GM21737 (cell line): ENCODE measurements at regions not wholly inside any gene's neighbourhood (a gene's known extent, or its start where the extent isn't known, plus 50 kb on each side); places are given as distances from the start of the nearest gene placed in this dataset.

Source experiments
- ATAC-seq: cut with Tn5 transposase; IDR thresholded peaks from one replicate; pipeline ENCODE4 v1.9.1; 2021; ENCODE audit warnings: mild to moderate bottlenecking, moderate library complexity; ENCODE audit not compliant: unreplicated experiment

DNA sequence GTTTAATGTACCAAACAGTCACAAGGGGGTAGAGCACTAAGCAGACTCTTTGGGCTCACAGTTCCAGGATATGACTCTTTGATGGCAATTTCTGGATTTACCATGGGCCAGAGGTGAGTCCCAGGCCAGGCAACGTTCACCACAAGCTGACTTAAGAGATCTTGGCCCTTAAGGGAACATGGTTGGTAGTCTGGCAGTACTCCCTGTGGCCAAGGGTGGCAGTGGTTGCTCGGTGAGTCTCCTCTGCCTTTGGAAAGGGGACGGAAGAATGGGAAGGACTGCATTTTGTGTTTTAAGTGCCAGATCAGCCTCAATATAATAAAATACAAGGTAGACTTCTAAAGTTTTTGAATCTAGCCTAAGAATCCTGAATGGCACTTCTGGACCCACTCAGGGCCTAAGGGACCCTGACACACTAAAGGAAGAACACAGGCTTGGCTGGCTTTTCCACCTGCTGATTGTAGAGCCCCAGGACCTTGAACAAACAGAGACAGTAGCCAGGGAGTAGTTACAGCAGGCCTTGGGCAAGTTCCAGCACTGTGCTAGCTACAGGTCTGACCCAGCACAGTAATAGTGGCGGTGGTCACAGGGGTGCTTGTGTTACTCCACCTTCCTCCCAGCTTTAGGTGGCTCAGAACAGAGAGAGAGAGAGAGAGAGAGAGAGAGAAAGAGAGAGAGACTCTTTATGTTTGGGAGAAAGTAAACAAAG is 730.7 kb upstream of the ALCAM start:
- ATAC-seq = no peak

DNA sequence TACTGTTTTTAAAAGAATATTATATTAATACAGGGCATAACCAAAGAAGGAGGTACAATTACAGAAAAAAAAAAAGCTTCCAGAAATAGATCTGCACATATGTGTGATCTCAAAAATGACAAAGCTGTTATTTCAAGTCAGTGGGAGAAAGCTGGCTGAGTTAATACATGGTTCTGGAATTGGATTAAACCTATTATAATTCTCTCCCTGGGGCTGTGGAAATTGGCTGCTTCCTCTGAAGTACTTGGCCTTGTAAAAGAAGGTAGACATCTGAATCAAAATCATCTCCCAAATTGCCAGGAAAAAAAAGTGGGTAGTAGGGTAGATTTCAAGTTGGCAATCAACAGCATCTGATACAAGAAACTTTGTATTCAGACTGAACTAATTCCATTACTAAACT is 723.9 kb upstream of the ALCAM start:
- ATAC-seq = no peak

DNA sequence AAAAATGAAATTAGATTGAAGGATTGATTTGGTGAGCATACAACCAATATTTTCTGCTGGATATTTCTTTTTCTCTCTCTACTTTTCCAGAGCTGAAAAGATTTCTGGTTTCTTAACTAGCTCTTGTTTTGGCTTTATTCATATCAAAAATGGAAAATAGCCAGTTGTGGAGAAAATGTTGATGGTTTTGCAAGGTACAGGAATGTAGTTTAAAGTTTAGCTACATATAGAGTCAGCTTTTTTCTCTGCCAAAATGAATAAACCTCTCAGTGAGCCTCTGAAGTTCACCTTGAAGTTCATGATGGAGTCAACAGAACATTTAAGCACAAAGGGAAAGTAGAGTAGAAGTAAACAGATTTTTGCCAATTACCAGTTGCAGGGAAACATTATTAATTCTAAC is 720.5 kb upstream of the ALCAM start:
- no peak for ATAC-seq

DNA sequence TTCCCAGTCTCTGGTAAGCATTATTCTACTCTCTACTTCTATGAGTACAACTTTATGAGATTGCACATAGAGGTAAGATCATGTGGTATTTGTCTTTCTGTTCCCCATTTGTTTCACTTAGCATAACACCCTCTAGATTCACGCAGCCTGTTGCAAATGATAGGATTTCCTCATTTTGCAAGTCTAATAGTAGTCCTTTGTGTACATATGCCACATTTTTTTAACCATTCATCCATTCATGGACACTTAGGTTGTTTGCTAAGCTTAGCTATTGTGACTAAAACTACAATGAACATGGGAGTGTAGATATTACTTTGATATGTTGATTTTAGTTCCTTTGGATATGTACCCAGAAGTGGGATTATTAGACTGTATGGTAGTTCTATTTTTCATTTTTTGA is 717.9 kb upstream of the ALCAM start:
- ATAC-seq = no peak

DNA sequence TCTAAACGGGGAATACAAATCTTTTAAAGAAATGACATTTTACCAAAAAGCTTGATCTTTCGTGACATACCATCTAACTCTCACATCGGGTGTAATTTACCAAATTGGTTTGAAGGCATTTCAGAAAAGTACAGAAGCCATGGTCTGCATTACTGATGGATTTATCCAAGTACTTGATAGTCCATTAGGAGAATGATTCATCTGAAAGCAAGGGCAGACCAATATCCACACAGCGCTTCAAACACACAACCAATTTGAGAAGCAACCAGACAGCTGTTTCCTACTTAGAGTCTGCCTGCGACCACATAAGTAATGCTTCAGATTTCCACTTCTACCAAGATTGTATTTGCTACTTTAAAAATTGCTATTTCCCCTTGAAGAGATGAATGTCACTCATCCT is 697.6 kb upstream of the ALCAM start:
- ATAC-seq = no peak

DNA sequence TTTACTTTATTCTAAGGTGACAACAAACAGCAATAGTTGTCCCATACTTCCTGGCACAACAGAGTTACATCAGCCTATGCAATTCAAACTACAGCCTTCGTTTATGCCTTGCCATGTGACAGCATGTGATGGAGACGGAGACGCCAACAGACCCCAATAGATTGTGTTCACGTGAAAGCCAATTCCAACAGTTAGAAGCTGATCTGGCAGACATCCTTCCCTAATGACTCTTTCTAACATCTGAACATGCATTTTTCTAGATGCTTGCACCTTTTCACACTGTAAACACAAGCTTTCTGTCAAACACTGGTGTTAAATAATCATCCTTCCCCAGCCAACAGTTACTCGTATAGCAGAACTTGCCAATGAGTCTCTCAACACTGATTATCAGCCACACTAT is 694.4 kb upstream of the ALCAM start:
- no peak for ATAC-seq

DNA sequence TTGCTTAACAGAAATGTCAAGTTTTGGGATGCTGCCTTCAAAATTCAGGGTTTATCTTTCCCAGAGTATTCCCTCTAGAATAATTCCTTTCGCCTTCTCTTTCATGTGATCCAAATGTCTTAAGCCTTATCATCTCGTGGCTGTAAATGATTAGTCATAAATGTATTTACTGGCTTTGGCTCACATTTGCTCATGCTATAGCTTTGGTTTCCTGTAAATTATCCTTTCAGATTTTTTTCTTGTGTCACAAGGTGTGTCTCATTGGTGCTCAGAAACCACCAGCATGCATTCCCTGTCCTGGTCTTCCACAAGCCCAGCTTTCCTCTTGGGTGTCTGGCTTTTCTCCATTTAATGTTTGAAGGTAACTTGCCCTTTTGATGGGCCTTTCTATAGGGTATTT is 692.7 kb upstream of the ALCAM start:
- no peak for ATAC-seq

DNA sequence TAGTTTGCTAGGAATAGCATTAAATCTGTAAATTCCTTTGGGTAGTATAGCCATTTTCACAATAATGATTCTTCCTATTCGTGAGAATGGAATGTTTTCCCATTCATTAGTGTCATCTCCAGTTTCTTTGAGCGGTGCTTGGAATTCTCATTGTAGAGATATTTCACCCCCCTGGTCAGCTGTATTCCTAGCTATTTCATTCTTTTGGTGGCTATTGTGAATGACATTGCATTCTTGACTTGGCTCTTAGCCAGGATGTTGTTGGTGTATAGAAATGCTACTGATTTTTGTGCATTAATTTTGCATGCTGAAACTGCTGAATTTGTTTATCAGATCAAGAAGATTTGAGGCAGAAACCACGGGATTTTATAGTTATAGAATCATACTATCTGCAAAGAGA is 690.5 kb upstream of the ALCAM start:
- ATAC-seq = no peak

DNA sequence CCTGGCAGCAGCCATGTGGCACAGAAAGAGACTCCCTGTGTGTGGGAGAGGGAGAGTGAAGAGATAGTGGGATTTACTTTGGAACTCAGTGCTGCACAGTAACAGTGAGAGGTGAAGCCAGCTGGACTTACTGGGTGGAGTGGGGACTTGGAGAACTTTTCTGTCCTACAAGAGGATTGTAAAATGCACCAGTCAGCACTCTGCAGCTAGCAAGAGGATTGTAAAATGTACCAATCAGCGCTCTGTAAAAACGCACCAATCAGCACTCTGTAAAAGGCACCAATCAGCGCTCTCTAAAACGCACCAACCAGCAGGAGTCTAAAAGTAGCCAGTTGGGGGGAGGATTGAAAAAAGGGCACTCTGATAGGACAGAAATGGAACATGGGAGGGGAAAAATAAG is 688.8 kb upstream of the ALCAM start:
- no peak for ATAC-seq

DNA sequence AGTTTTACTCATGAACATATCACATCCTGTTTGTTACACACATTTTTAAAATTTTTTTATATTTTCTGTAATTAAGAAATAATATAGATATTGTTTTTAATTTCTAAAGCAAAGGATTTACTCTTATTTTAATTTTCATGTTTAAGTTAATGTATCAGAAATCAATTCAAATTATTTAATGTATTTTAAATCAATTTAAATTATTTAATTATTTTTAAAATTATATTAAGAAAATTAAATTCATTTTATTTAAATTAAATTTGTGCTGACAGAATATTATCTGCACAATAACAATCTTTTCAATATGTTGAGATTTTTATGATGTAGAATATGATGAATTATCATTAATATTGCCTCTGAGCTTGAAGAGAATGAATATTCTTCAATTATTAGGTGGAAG is 681.2 kb upstream of the ALCAM start:
- ATAC-seq = no peak

DNA sequence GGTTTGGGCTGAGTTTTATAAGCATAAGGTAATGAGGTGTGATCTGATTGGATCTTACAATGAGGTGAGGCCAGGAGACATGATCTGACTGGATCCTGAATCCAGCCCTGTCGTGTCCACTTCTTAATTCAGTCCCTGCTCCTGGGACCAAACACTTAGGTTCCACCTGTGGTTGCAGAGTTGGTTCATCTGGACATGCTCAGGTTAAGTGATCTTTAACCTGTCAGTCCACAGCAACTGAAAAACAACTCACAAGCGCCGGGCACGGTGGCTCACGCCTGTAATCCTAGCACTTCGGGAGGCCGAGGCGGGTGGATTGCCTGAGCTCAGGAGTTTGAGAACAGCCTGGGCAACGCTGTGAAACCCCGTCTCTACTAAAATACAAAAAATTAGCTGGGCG is 679.3 kb upstream of the ALCAM start:
- no peak for ATAC-seq

DNA sequence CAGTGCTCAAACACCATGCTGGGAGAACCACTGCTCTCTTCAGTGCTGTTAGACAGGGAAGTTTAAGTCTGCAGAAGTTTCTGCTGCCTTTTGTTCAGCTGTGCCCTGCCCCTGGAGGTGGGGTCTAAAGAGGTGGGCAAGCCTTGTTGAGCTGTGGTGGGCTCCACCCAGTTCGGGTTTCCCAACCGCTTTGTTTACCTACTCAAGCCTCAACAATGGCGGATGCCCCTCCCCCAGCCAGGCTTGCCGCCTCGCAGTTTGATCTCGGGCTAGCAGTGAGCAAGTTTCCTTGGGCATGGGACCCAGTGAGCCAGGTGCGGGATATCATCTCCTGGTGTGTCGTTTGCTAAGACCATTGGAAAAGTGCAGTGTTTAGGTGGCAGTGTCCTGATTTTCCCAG is 670.2 kb upstream of the ALCAM start:
- no peak for ATAC-seq

DNA sequence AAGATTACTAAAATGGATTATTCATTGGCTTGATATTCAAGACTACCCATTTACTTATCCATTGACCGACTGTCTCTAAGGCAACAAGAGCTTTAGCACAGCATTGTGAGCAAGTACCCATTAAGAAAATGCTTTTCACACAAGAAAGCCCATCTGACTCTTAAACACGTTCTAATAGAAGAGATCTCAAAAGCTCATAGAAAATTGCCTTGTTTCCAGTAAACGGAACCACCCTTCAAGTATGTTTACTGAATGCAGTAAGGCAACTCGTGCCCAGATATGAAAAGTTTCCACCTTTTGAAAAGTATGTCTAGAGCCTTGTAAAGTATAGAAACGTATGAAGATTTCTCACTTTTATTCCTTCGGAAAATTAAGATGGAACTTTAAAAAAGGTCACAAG is 655.3 kb upstream of the ALCAM start:
- no peak for ATAC-seq

DNA sequence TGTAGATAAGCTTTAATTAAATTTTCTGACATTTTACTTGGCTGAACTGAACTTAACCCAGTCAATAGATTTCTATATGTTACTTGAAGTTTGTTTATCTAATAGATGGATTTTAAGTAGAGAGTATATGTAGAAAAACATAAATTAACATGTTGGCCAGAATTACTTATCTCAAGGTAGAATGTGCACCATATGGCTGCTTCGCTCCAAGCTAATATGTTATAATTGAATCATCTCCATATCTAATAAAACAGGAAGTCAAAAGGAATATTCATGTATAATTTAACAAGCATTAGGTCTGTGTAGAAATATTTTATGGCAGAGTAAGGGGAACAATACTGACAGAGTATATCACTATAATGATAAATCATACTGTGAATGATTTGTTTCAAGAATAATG is 650.7 kb upstream of the ALCAM start:
- no peak for ATAC-seq

DNA sequence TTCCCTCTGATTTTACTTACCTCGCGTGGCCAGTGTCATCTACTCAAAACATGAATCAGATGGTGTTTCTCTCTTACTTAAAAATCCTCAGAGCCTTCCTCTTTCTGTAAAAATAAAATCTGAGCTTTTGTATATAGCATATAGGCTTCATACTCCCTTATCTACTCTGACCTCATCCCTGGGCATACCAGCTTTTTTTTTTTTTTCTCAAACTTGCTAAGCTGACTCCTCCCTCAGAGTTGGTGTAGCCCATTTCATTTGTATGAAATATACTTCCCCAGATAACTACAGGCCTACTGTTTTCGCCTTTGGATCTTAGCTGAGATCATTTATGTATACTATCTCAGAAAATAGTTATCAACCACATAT is 648.9 kb upstream of the ALCAM start:
- peak; percentile 20 for ATAC-seq

DNA sequence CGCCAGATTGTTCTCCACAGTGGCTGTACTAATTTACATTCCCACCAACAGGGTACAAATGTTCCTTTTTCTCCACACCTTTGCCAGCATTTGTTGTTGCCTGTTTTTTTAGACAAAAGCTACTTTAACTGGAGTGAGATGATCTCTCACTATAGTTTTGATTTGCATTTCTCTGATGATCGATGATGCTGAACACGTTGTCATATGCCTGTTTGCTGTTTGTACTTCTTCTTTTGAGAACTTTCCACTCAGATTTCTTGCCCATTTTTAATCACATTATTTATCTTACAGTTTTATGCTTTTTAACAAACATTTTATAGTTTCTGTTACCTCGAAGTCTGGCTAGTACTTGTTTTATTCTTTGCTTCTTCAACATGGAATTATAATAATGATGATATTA is 643.7 kb upstream of the ALCAM start:
- ATAC-seq = no peak

DNA sequence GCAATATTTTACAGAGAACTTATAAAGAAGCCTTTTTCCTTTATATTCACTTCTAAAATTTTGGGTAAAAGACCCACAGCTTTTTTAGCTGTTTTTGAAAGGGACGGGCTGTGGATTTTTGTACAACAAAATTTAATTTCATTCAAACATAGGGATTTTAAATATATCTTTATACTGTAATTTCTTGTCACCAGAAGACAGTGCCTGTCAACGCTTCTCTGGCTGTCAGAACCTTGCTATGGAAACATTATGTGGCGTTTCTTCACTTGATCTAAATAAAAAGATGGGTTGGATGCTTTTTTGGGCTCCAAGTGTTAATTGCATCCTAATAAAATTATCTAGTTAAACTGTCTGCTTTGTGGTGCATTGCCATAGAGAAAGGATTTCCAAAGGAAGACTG is 635.6 kb upstream of the ALCAM start:
- no peak for ATAC-seq

DNA sequence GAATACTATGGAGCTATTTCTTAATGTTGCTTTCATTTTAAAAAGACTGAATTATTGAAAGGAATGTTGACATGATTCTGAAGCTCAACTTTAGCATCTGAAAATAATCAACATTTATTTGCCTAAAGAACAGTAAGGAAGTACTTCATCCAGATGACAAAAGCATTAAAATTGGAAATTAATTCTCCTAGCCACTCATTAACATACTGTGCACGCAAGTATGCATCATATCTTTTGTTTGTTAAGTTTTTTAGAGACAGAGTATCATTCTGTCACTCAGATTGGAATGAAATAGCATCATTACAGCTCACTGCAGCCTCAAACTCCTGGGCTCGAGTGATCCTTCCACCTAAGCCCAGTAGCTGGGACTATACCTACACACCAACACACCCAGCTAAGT is 632.1 kb upstream of the ALCAM start:
- no peak for ATAC-seq

DNA sequence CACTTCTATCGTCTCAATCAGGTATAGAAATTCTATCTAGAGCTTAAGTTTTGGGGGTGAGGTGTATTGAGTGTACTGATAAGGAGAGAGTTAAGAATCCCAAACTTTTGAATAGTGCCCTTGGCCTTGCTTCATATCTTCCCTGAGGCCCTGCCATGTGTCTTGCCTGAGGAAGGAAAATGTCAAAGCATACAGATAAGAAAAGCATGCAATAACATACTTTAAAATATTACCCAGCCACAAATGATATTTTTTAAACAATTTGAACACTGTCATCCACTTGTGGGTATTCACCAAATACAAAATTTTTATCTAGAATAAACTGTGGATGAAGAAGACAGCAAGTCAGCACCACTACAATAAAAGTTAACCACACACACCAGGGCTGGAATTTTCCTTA is 631.0 kb upstream of the ALCAM start:
- ATAC-seq = no peak

DNA sequence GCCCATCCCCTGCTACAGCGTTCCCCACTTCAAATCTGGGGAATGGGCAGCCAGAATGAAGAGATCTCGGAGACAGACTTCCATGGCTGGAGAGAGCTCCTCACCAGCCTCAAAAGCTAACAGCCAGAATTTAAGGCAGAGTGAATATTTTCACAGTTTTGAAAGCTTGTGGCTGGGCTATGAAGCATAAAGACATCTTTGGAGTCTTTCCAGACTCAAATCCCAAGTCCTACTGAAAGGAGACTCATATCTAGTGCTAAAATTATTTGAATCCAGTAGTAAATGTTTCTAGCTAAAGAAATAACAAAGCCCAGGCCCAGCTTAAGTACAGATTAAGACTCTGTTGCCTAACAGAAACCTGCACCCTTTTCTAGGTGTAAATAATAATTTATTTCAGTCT is 628.4 kb upstream of the ALCAM start:
- no peak for ATAC-seq

DNA sequence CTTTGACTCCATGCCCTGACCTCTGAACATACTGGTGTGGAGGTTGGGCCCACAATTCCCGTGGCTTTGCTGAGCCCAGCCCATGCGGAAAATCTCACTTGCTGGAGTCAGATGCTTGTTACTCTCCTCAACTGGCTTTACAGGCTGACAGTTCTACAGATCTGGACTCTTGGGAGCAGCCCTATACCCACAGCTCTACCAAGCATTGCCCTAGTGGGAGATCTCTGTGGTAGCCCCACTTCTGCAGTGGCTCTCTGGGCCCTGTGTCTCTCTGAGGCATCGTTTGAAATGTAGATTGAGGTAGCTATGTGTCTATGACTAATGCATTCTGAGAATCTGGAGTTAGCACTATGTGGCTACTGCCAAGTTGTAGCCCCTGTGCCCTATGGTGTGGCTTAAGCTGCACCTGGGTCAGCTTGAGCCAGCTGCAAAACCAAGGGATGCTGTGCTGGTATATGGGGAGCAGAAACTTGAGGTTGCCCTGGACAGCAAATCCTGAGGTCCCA is 625.8 kb upstream of the ALCAM start:
- ATAC-seq = no peak

DNA sequence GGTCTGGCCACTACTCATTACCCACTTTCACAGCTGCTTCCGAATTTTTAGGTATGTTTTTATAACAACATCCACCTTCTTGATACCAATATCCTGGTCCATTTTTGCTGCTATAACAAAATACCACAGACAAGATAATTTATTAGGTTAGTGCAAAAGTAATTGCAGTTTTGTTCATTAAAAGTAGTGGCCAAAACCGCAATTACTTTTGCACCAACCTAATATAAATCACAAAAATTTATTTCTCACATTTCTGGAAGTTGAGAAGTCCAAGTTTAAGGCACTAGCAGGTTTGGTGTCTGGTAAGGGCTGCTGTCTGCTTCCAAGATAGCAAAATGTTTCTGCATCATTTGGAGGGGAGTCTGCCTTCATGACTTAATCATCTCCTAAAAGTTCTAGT is 624.7 kb upstream of the ALCAM start:
- ATAC-seq = no peak

DNA sequence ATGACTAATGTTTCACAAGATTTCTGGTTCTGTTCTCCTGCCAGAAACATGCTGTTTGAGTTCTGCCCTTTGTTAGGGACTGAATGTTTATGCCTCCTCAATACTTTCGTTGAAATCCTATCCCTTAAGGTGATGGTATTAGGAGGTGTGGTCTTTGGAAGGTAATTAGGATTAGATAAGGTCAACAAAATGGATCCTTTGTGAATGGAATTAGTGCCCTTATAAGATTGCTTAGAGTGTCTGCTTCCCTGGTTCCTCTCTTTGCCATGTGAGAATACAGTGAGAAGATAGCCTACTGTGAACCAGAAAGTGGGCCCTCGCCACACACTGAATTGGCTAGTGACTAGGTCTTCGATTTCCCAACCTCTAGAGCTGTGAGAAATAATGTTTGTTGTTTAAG is 621.4 kb upstream of the ALCAM start:
- ATAC-seq = no peak
